T47D (cell line): ENCODE measurements at regions not wholly inside any gene's neighbourhood (a gene's known extent, or its start where the extent isn't known, plus 50 kb on each side); places are given as distances from the start of the nearest gene placed in this dataset.

ENCODE experiments used
- DNase-seq, 2 experiments: peaks; one replicate each; pipeline versions ENCODE4 v3.0.0 to v3.0.0-alpha.2; 2011 to 2012; ENCODE audit warnings: low read depth in 1 of 2, low spot score in 1 of 2
- JUND ChIP-seq: IDR thresholded peaks from 2 replicates; pipeline ENCODE4 v1.6.1; 2012; ENCODE audit warnings: low read depth
- in situ Hi-C: cut with HindIII; loops from 2 replicates; pipeline ENCODE4 v1.10.0; 2016; ENCODE audit warnings: low sequenced_read_pairs, low pct_unique_long_range_greater_than_20kb

DNA sequence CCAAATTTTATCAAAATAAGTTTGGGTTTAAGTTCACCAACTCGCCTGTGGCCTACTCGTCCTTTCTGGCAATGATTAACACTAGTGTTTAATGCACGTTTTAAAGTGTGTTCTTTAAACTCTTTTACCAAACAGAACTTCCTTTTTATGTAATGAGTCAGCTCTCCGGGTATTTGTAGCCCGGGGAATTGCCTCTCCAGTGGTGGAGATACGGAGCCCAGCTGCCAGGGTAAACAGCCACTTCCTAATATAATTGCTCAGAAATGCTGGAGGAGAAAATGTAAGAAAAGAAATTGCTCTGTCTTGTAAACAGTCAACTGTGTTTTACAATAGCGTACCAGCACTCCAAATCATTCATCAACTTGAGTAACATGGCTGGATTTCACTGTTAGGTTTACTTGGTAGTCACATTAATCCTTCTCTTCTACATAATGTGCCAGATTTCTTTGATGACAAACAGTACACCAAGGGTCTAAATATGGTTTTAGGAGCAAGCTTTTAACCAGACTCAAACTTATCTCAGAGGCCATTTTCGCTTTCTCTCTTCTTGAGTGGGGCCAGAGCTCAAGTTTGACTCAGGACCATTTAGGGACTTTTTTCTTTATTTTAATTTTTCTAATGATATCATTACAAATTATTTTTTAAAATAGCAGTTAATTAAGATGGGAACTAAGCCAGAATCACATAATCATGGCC, 101.2 kb upstream of the SLC38A2 start:
- TF ChIP-seq JUND, result peak; percentile 98

DNA sequence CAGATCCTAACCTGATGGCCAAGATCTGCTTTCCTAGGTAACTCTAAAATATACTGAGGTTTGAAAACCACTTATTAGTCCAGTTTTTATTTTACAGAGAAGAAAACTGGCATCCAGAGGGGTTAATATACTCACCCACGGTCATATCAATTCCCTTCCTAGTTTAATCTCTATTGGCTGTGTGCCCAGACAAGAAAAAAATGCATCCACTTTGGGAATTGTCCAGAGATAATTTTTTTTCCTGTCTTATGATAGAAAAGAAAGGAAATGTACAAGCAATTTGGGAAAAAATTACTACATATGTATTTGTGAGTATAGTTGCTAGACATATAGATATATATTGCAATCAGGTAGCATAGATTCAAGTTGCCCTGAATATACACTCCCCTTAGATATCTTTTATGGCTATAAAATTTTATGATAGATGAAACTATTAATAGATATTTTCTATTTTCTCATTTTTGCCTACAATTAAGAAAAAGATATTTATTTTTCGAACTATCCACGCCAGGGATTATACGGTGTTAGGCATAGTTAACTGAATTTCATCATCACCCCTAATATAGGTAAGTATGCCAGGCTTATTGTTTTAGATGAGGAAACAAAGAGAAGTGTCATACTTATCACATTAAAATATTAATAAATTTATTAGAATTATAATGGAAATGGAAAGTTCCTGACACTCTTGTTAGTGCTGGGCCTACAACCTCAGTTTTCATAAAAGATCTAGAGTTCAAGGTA, 100.5 kb upstream of the SLC38A2 start:
- in situ Hi-C loops, result no loop called here
- DNase-seq, result no peak
- TF ChIP-seq JUND, result no peak

More for the DNA sequence above, 101.2 kb upstream of the SLC38A2 start:
- in situ Hi-C loops, result no loop called here
- peak; percentile 29 to 69 for DNase-seq

DNA sequence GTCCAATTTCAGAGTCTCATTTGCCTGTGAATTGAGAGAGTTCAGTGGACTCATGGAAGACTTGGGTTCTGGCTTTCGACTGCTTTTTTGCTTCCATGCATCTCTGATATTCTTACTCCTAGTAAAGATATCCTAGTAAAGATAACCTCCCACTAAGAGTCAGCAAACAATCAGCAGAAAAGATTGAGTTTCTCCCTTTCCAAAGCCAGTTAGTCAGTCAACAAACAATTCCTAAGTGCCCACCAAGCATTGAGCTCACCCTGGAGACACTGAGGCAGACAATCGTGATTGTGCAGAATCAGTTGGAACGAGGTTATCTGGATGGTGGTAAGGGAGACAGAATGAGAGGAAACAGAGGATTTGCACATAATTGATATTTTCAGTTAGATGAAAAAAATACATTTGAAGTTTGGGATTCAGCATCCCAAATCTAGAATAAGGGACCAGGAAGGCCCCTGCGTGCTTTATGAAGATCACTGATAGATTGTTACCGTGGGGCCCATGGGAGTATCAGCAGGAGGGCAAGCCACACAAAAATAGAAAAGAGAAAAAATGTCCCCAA, 99.7 kb upstream of the SLC38A2 start:
- in situ Hi-C loops, result no loop called here
- DNase-seq, result no peak
- TF ChIP-seq JUND, result no peak

DNA sequence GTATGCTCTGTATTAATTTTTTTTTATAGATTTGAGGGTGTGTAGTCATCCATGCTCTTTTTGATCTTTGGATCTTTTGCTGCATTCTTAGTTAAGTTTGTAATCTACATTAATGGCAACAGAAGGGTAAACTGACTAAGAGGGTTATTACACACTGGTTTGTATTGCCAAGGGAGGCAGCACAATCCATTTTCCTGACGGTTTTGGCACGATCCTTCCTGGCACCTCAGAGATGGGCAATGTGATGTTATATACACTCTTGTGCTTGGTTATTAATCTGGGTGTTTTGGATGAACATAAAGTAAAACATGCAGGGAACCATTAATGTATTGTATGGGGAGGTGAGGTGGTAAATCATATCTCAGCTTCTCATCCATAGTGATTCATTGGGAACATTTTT, 98.8 kb upstream of the SLC38A2 start:
- in situ Hi-C loops, result no loop called here
- TF ChIP-seq JUND, result no peak
- no peak for DNase-seq

DNA sequence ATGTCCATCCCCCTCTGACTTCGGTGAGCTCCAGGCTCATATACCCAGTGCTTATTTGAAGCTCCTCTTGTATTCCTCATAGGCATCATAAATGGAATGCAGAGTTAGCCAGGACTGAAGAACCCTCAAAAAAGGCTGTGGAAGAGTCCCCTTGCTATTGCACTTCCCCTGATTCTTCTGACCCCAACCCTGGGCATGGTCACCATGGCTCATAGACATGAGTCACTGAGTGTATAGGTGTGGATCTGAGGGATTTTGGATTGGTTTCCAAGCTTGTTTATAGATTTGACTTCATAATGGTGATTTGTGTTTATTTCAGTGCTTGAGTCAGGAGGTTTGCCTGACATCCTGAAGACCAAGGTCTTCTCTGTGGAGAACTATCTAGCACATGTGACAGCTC, 98.4 kb upstream of the SLC38A2 start:
- in situ Hi-C loops, result no loop called here
- DNase-seq, result no peak
- TF ChIP-seq JUND, result no peak

DNA sequence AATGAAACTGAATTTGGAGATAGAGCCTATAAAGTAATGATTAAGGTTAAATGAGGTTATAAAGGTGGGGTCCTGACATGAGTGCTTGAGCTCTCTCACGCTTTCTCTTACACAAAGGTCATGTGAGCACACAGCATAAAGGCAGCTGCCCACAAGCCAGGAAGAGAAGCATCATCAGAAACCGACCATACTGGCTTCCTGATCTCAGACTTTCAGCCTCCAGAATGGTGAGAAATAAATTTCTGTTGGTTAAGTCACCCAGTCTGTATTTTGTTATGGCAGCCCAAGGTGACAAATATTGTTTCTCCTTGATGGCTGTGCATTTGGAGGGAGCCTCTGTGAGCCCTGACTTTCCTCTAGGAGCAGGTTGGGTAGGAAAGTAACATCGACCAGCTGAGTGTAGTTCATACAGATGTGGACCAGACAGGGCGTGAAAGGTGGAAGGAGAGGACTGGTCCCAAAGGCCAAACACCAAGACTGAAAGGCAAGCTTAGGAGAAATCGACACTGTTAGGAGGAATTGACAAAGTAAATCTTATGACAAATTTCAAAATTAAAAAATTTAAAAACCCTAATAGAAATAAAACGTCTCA, 97.6 kb upstream of the SLC38A2 start:
- no peak for TF ChIP-seq JUND
- DNase-seq, result no peak
- in situ Hi-C loops, result no loop called here

DNA sequence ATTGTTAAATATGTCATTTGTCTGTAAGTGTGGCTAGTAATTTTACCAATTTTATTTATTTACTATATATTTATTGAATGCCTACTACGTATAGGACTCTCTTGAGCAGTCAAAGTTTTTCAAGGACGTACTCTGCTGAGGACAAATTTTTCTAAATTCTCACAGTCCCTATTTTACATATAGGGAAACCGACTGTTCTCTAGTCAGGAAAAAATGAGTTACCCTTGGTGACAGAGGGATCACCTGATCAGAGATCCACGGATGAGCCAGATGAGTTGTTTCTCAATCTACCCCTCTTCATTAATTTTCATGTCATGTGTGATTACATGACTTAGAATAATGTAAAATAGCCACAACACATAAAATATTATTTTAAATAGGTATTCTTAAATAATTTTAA, 96.2 kb upstream of the SLC38A2 start:
- DNase-seq, result no peak
- TF ChIP-seq JUND, result no peak
- in situ Hi-C loops, result no loop called here

DNA sequence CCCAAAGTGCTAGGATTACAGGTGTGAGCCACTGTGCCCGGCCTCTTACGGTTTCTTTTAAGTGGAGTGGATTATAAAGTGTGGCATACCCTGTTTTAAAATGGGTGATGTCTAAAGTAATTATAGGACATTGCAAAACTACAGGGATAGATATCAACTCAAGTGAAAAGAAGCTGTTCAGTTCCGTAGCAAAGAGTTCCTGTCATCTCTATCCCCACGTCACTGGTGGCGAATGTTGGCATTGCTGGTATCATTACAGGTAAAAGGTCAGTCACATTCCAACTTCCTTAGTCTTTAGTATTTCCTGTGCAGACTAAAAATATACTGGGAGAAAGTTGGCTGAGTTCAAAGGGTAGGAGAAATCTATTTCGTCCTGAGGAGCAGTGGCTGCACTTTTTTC, 95.6 kb upstream of the SLC38A2 start:
- in situ Hi-C loops, result no loop called here
- no peak for DNase-seq
- no peak for TF ChIP-seq JUND

DNA sequence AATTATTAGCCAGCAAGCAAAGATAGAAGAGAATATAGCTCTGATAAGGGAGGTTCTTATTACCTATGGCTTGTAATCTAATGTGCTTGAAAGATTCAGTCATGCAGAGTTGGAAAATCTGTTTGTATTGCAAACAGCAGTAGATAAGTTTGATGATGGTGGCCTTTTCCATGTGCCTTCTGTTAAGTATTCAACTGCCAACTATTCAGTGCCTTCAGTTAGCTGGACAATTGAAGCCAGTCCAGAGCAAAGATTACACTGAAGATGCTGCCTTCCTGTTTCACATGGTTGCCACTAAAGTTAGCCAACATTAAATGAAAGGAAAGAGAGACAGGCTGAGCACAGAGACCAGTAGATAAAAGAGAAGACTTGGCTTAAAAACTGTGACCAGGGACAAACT, 92.7 kb upstream of the SLC38A2 start:
- TF ChIP-seq JUND, result no peak
- DNase-seq, result no peak
- in situ Hi-C loops, result no loop called here

DNA sequence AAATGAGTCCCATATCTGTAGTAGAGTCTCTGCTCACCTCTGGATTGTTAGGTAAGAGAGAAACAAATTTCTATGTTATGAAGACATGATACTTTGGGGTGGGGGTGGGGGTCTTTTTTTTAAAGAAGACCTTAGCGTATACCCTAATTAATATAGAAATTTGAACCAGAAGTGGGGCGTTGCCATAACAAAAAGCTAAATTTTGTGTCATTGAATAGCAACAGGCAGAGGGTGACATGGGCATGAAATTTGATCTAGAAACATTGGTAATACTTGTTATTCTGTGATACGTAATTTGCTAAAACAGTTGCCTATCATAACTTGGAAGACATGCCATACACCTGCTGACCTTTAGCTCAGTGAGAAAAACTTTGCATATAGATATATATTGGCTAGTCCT, 92.3 kb upstream of the SLC38A2 start:
- in situ Hi-C loops, result no loop called here
- DNase-seq, result no peak
- TF ChIP-seq JUND, result no peak

DNA sequence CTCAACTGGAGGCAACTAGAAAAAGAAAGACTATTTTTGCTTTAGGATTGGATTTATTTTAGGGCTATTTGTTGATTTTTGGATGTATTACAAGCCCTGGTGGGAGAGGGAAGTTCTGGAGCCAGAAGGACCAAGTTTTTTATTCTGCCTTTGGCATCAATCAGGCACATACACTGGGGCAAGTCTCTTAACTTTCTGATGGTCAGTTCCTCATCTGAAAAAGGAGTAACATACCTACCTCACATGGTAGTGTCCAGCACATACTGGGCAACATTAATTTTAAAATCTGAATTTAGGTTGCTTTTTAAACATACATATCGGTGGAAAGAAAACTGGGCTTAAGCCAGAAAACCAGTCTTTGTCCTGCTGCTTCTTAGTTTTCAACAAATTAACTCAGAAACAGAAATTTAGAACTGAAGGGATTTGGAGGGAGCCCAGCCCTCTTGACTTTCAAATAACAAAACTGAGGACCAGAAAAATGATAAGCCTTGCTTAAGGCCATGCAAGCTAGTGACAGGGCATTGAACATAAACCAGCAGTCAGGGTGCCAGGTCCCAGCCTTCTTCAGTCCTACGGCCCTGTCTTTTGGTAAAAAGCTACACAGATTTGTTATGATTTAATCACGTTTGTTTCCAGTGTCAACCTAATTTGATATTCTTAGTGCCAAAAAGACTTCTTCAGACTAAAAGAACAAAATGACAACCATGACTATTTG, 90.2 kb upstream of the SLC38A2 start:
- TF ChIP-seq JUND, result no peak
- in situ Hi-C loops, result no loop called here
- DNase-seq, result no peak

DNA sequence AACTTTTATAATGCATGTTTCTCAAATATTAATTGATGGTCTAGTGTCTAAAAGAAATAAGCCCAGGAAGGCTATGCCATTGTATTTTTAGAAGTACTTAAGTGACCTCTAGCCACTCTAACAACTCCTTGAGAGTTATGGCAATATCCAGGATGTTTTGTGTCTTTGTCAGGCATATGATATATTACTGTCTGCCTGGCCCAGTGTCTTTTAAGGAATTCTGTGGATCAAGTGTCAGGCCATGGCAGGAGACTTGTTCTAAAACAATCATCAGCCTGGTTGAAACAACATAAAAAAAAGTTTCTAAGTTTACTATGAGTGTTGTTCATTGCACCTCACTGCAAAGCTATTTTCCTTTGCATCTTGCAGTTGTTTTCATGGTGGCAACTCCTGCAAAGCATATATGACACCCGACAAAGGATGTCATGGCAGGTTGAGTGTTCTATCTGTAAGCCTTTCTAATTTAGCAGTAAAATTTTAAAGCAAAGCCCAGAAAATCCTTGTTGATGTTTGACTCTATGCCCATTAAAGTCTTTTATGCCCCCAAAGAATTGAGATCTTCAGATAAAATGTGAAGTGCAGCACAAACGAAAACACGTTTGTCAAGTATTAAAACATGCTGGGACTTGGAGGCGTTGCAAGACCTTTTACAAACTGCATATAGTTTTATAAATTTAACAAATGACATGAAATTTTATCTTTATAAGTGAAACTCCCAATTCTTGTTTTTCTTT, 89.5 kb upstream of the SLC38A2 start:
- peak in 1 of 2 experiments; percentile 57 for DNase-seq
- no peak for TF ChIP-seq JUND
- in situ Hi-C loops, result no loop called here
